HG02571 (cell line): ENCODE measurements at regions not wholly inside any gene's neighbourhood (a gene's known extent, or its start where the extent isn't known, plus 50 kb on each side); places are given as distances from the start of the nearest gene placed in this dataset.

Experiments
- ATAC-seq: cut with Tn5 transposase; IDR thresholded peaks from one replicate; pipeline ENCODE4 v1.9.1; 2021; ENCODE audit warnings: mild to moderate bottlenecking, moderate library complexity; ENCODE audit not compliant: unreplicated experiment

GRCh38 chr9:38315085-38315595, 77.4 kb upstream of the ALDH1B1 start:
- no peak for ATAC-seq

GRCh38 chr9:38313421-38313820, 79.1 kb upstream of the ALDH1B1 start:
- ATAC-seq, result no peak

GRCh38 chr9:38312406-38312805, 80.1 kb upstream of the ALDH1B1 start:
- ATAC-seq, result no peak

GRCh38 chr9:38311382-38312270, 80.9 kb upstream of the ALDH1B1 start:
- no peak for ATAC-seq

- ATAC-seq, result no peak
Measured at GRCh38 chr9:38309324-38310195, 82.9 kb upstream of the ALDH1B1 start.

- no peak for ATAC-seq
Measured at GRCh38 chr9:38308136-38308535, 84.4 kb upstream of the ALDH1B1 start.

- ATAC-seq, result no peak
Measured at GRCh38 chr9:38306899-38307298, 85.6 kb upstream of the ALDH1B1 start.

GRCh38 chr9:38305582-38305981, 86.9 kb upstream of the ALDH1B1 start:
- ATAC-seq, result no peak

GRCh38 chr9:38301376-38302106, 91.0 kb upstream of the ALDH1B1 start:
- ATAC-seq, result no peak

- no peak for ATAC-seq
Measured at GRCh38 chr9:38299856-38300255, 92.6 kb upstream of the ALDH1B1 start.

- no peak for ATAC-seq
Measured at GRCh38 chr9:38298904-38299303, 93.6 kb upstream of the ALDH1B1 start.

GRCh38 chr9:38298503-38298902, 94.0 kb upstream of the ALDH1B1 start:
- ATAC-seq, result no peak

GRCh38 chr9:38296807-38297206, 95.7 kb upstream of the ALDH1B1 start:
- ATAC-seq, result no peak

- no peak for ATAC-seq
Measured at GRCh38 chr9:38295764-38296163, 96.7 kb upstream of the ALDH1B1 start.

- ATAC-seq, result no peak
Measured at GRCh38 chr9:38294220-38294960, 98.1 kb upstream of the ALDH1B1 start.

GRCh38 chr9:38293022-38293421, 99.5 kb upstream of the ALDH1B1 start:
- ATAC-seq, result no peak

- ATAC-seq, result no peak
Measured at GRCh38 chr9:38292480-38292879, 100.0 kb upstream of the ALDH1B1 start.

- ATAC-seq, result no peak
Measured at GRCh38 chr9:38289866-38290245, 102.6 kb upstream of the ALDH1B1 start.

GRCh38 chr9:38289236-38289865, 103.2 kb upstream of the ALDH1B1 start:
- no peak for ATAC-seq

GRCh38 chr9:38288502-38288901, 104.0 kb upstream of the ALDH1B1 start:
- ATAC-seq, result no peak
